ENCODE measurements at regions not wholly inside any gene's neighbourhood (a gene's known extent, or its start where the extent isn't known, plus 50 kb on each side); places are given as distances from the start of the nearest gene placed in this dataset.

GRCh38 chr6:145384503-145384902, 350.8 kb downstream of the EPM2A start:
- TF ChIP-seq CTCF (IDR thresholded peaks at IDR 0.05) (no peak), ZFX (IDR thresholded peaks at IDR 0.05; ENCODE audit: borderline replicate concordance) (no peak)

Measured in 22Rv1 (cell line).